ENCODE measurements at regions not wholly inside any gene's neighbourhood (a gene's known extent, or its start where the extent isn't known, plus 50 kb on each side); places are given as distances from the start of the nearest gene placed in this dataset.

DNA sequence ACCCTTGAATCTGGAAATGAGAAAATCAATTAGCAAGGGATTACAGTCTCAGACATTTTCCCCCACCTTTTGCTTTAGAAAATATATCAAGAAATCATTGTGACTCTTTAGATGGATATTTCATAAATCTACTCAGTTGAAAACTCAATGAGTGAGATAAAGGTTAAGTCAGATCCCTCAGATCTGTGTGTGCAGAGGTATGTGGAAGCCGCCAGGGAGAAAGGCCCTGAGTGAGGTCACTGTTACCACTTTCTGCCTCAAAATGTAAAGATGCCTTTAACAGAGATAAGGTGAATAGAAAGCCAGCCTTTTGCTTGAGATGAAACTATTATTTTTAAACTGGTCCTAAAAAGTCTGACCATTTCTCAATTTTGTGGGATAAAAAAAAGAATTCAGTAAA lies 225.6 kb upstream of the HES1 start:
- DNase-seq (ENCODE audit: low read depth in 1 of 2, low spot score in 2 of 2) (no peak), FAIRE-seq (no peak)
- Histone ChIP-seq H3K4me1 (replicated peaks in 1 of 4; ENCODE audit: control insufficient read depth in 3 of 4, insufficient read depth in 4 of 4, low read length in 3 of 4) (peaks cover 0 to 8% (median 3%) of the 10 kb centered on the region in 4 experiments; a peak in 4 of 7 replicates), H2AFZ (ENCODE audit: low read length) (no peak overlapping the region), H2BK20ac (ENCODE audit: low read length) (no peak overlapping the region), H3K27me3 (replicated peaks in 1 of 4; ENCODE audit: control insufficient read depth in 3 of 4, extremely low read depth in 1 of 4, insufficient read depth in 3 of 4, low read length in 3 of 4) (no peaks in the 10 kb centered on the region), H2AK5ac (ENCODE audit: low read depth, low read length) (no peak overlapping the region), H3K36me3 (ENCODE audit: control insufficient read depth in 2 of 4, insufficient read depth in 4 of 4, low read length in 3 of 4) (no peaks in the 10 kb centered on the region), H3K9me3 (ENCODE audit: insufficient read depth in 2 of 2, low read depth in 1 of 2, low read length in 1 of 2) (peaks cover 4% of the 10 kb centered on the region in 2 experiments; a peak in 2 of 4 replicates), H4K5ac (ENCODE audit: insufficient read length, low read depth, low read length) (no peak overlapping the region), H3K18ac (ENCODE audit: extremely low read depth, low read length) (no peak overlapping the region), H3K4me2 (ENCODE audit: insufficient read depth in 1 of 2, low read depth in 2 of 2, low read length in 2 of 2) (no peak overlapping the region), H2BK12ac (ENCODE audit: low read depth, low read length) (no peak overlapping the region), H4K91ac (replicated peaks; ENCODE audit: insufficient read length, low read length) (no peak overlapping the region), H3K27ac (ENCODE audit: low read depth, low read length) (no peak overlapping the region), H3K56ac (replicated peaks; ENCODE audit: insufficient read length, low read depth, low read length) (no peak overlapping the region), H3K23me2 (ENCODE audit: low read depth, low read length) (no peaks in the 10 kb centered on the region), H3K79me2 (ENCODE audit: control insufficient read depth in 1 of 2, insufficient read depth in 2 of 2, low read length in 2 of 2) (no peaks in the 10 kb centered on the region), H3K14ac (ENCODE audit: insufficient read length) (no peak overlapping the region), H3K4me3 (ENCODE audit: extremely low read depth in 1 of 4, insufficient read depth in 2 of 4, low read depth in 3 of 4, low read length in 4 of 4) (no peak overlapping the region), H4K8ac (ENCODE audit: extremely low read depth, insufficient read depth, low read length) (no peak overlapping the region), H3K79me1 (ENCODE audit: low read depth, low read length) (no peaks in the 10 kb centered on the region), H4K20me1 (replicated peaks in 1 of 2; ENCODE audit: control insufficient read depth in 1 of 2, insufficient read depth in 2 of 2, low read length in 2 of 2) (no peaks in the 10 kb centered on the region), H2BK120ac (replicated peaks; ENCODE audit: low read depth, low read length) (no peak overlapping the region), H3K9ac (replicated peaks in 1 of 4; ENCODE audit: extremely low read depth in 1 of 4, low read depth in 3 of 4, low read length in 3 of 4) (no peak overlapping the region), H2BK5ac (ENCODE audit: low read depth, low read length) (no peak overlapping the region), H2BK15ac (ENCODE audit: low read length) (no peak overlapping the region), H3K4ac (replicated peaks; ENCODE audit: insufficient read length, low read depth, low read length) (no peak overlapping the region), H3K23ac (ENCODE audit: insufficient read length) (no peak overlapping the region)
- ChIA-PET POLR2A (ENCODE audit: partially characterized antibody) (no interaction called here), CTCF (ENCODE audit: partially characterized antibody) (no interaction called here)
- 76% methylated on average over 1 of the region's 1 CpG; no CpG with 5 or more reads in 1 of the 2 experiments for WGBS, 2 experiments (ENCODE audit: extremely low coverage in 1 of 2, insufficient coverage in 1 of 2, insufficient read length in 1 of 2, insufficient replicate concordance in 2 of 2, low coverage in 1 of 2, low lambda C conversion rate in 2 of 2, missing lambda C conversion rate in 1 of 2)
- TF ChIP-seq CREB1 (IDR thresholded peaks at IDR 0.05): no peak
- TF ChIP-seq BCL11A (IDR thresholded peaks at IDR 0.05; ENCODE audit: low read depth in 2 of 2, low read length in 2 of 2): no peak
- no peak for TF ChIP-seq JUND (IDR thresholded peaks at IDR 0.05; ENCODE audit: low read length)
- no peak for TF ChIP-seq KDM4A (IDR thresholded peaks at IDR 0.05; ENCODE audit: low read depth, low read length, severe bottlenecking)
- TF ChIP-seq TCF12 (IDR thresholded peaks at IDR 0.05; ENCODE audit: low read depth, low read length): no peak
- no peak for TF ChIP-seq BRCA1 (IDR thresholded peaks at IDR 0.05; ENCODE audit: low read depth, low read length)
- no peak for TF ChIP-seq CTBP2 (IDR thresholded peaks at IDR 0.05; ENCODE audit: borderline replicate concordance, insufficient read depth, insufficient read length, low read length)
- TF ChIP-seq, protein P1, sequence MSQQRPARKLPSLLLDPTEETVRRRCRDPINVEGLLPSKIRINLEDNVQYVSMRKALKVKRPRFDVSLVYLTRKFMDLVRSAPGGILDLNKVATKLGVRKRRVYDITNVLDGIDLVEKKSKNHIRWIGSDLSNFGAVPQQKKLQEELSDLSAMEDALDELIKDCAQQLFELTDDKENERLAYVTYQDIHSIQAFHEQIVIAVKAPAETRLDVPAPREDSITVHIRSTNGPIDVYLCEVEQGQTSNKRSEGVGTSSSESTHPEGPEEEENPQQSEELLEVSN (IDR thresholded peaks at IDR 0.05): no peak
- TF ChIP-seq, protein P2, sequence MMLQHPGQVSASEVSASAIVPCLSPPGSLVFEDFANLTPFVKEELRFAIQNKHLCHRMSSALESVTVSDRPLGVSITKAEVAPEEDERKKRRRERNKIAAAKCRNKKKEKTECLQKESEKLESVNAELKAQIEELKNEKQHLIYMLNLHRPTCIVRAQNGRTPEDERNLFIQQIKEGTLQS (IDR thresholded peaks at IDR 0.05; ENCODE audit: insufficient read depth, low read depth, low read length): no peak
- no peak for TF ChIP-seq TEAD4 (IDR thresholded peaks at IDR 0.05; ENCODE audit: low read depth, low read length)
- TF ChIP-seq RBBP5 (IDR thresholded peaks at IDR 0.05; ENCODE audit: borderline replicate concordance, low read depth, low read length): no peak
- no peak for TF ChIP-seq POLR2A (IDR thresholded peaks at IDR 0.05; ENCODE audit: control extremely low read depth in 1 of 2, low read depth in 2 of 2, low read length in 2 of 2)
- TF ChIP-seq POLR2AphosphoS5 (IDR thresholded peaks at IDR 0.05; ENCODE audit: low read depth, low read length): no peak
- TF ChIP-seq ASH2L (IDR thresholded peaks at IDR 0.05; ENCODE audit: low read length): no peak
- TF ChIP-seq CBX5 (IDR thresholded peaks at IDR 0.05; ENCODE audit: low read depth, low read length): no peak

Measured in H1 (cell line).